LHCN-M2 (cell line): ENCODE measurements at regions not wholly inside any gene's neighbourhood (a gene's known extent, or its start where the extent isn't known, plus 50 kb on each side); places are given as distances from the start of the nearest gene placed in this dataset.

Experiments
- DNase-seq: peaks from one replicate; pipeline ENCODE4 v3.0.0-alpha.2; 2012; ENCODE audit warnings: low read depth

- DNase-seq = no peak
These were observed 661.7 kb upstream of the FAM241A start for GRCh38 chr4:111483375-111484169.

- no peak for DNase-seq
These were observed 652.8 kb upstream of the FAM241A start for GRCh38 chr4:111492496-111492895.

- DNase-seq = no peak
These were observed 650.8 kb upstream of the FAM241A start for GRCh38 chr4:111494471-111494870.

GRCh38 chr4:111494971-111495370, 650.3 kb upstream of the FAM241A start:
- DNase-seq = no peak

- DNase-seq = no peak
These were observed 646.0 kb upstream of the FAM241A start for GRCh38 chr4:111499291-111499690.

- no peak for DNase-seq
These were observed 645.5 kb upstream of the FAM241A start for GRCh38 chr4:111499706-111500105.

- DNase-seq = no peak
These were observed 644.4 kb upstream of the FAM241A start for GRCh38 chr4:111500858-111501257.

GRCh38 chr4:111501946-111502345, 643.3 kb upstream of the FAM241A start:
- DNase-seq = peak; percentile 87

- DNase-seq = peak; percentile 18
These were observed 642.6 kb upstream of the FAM241A start for GRCh38 chr4:111502626-111503025.

GRCh38 chr4:111506706-111507105, 638.5 kb upstream of the FAM241A start:
- peak; percentile 44 for DNase-seq

GRCh38 chr4:111510535-111510934, 634.7 kb upstream of the FAM241A start:
- peak; percentile 34 for DNase-seq

GRCh38 chr4:111512081-111512783, 633.0 kb upstream of the FAM241A start:
- DNase-seq = peak; percentile 90

GRCh38 chr4:111519683-111520082, 625.6 kb upstream of the FAM241A start:
- no peak for DNase-seq

GRCh38 chr4:111530446-111530845, 614.8 kb upstream of the FAM241A start:
- DNase-seq = no peak

- DNase-seq = no peak
These were observed 609.5 kb upstream of the FAM241A start for GRCh38 chr4:111535792-111536191.

GRCh38 chr4:111537165-111537564, 608.1 kb upstream of the FAM241A start:
- no peak for DNase-seq

- peak; percentile 82 for DNase-seq
These were observed 607.4 kb upstream of the FAM241A start for GRCh38 chr4:111537871-111538270.

- DNase-seq = no peak
These were observed 604.6 kb upstream of the FAM241A start for GRCh38 chr4:111540671-111541070.

GRCh38 chr4:111542056-111542455, 603.2 kb upstream of the FAM241A start:
- no peak for DNase-seq

- DNase-seq = peak; percentile 54
These were observed 598.4 kb upstream of the FAM241A start for GRCh38 chr4:111546881-111547280.

- DNase-seq = no peak
These were observed 589.0 kb upstream of the FAM241A start for GRCh38 chr4:111556141-111556781.

GRCh38 chr4:111556851-111557250, 588.4 kb upstream of the FAM241A start:
- no peak for DNase-seq

GRCh38 chr4:111562826-111563225, 582.4 kb upstream of the FAM241A start:
- DNase-seq = peak; percentile 49
